H1 (cell line): ENCODE measurements at regions not wholly inside any gene's neighbourhood (a gene's known extent, or its start where the extent isn't known, plus 50 kb on each side); places are given as distances from the start of the nearest gene placed in this dataset.

Experiments used
- CBX5 ChIP-seq: fragments of 300-800, 300-1000 bp; sonication (generic); IDR thresholded peaks from 2 replicates; pipeline ENCODE4 v1.7.1; 2016; ENCODE audit warnings: antibody characterized with exemption, low read length, low read depth
- CHD7 ChIP-seq: fragments of 300-600 bp; sonication (generic); IDR thresholded peaks from 2 replicates; pipeline ENCODE4 v1.7.1; 2012; ENCODE audit warnings: low read length, moderate library complexity, mild to moderate bottlenecking, inconsistent platforms; ENCODE audit not compliant: insufficient replicate concordance
- GABPA ChIP-seq: IDR thresholded peaks from 2 replicates; pipeline ENCODE4 v1.6.1; 2011; ENCODE audit warnings: mild to moderate bottlenecking, low read length, moderate library complexity, borderline replicate concordance; ENCODE audit not compliant: insufficient read depth
- GTF2F1 ChIP-seq: IDR thresholded peaks from 2 replicates; pipeline ENCODE4 v1.6.1; 2012; ENCODE audit warnings: low read depth, low read length, improper control_type of control experiment, borderline replicate concordance
- KDM1A ChIP-seq: fragments of 200-600, 300-600 bp; sonication (generic); IDR thresholded peaks from 2 replicates; pipeline ENCODE4 v1.7.1; 2016; ENCODE audit warnings: mild to moderate bottlenecking, low read length, borderline replicate concordance
- TBP ChIP-seq: IDR thresholded peaks from 2 replicates; pipeline ENCODE4 v1.6.1; 2011; ENCODE audit warnings: low read depth, low read length, improper control_type of control experiment
- USF2 ChIP-seq: IDR thresholded peaks from 2 replicates; pipeline ENCODE4 v1.6.1; 2011; ENCODE audit warnings: low read length, improper control_type of control experiment

GRCh38 chr15:59812889-59813288 is 123.8 kb upstream of the BNIP2 start (continued):
- TF ChIP-seq CHD7 (no peak), GABPA (no peak), KDM1A (no peak), CBX5 (no peak), TBP (no peak), GTF2F1 (no peak), USF2 (no peak)
